ENCODE measurements at regions not wholly inside any gene's neighbourhood (a gene's known extent, or its start where the extent isn't known, plus 50 kb on each side); places are given as distances from the start of the nearest gene placed in this dataset.
"Not testable (repeated sequence)": the region's sequence is repeated elsewhere in the genome, so short reads cannot be mapped to it uniquely, and the experiment has no call there.

DNA sequence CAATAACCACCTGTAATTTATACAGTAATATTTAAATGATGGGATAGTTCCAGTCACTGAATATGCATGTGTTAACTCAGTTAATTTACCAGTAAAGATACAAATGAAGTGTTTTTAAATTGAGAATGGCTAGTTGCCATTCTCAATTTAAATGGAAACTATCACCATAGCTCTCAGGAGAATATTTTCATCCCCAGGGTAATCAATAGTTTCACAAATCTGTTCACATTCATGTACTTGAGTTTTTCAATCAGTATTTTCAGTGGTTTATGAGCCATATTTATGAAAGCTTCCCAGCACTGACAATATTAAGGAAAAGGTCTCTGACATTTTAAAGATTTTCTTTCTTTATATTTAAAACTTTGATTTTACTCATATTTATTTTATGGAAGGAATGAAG lies 439.3 kb downstream of the MAT2B start:
- ChIA-PET POLR2A (no interaction called here), CTCF (no interaction called here)
- no peaks in the 10 kb centered on the region for H3K4me1 Mint-ChIP-seq (ENCODE audit: low read depth)
- no peak overlapping the region for H3K4me3 Mint-ChIP-seq
- DNase-seq = no peak
- ATAC-seq = no peak
- no peak overlapping the region for H3K27ac Mint-ChIP-seq
- no peaks in the 10 kb centered on the region for H3K9me3 Mint-ChIP-seq
- TF ChIP-seq, protein P1, sequence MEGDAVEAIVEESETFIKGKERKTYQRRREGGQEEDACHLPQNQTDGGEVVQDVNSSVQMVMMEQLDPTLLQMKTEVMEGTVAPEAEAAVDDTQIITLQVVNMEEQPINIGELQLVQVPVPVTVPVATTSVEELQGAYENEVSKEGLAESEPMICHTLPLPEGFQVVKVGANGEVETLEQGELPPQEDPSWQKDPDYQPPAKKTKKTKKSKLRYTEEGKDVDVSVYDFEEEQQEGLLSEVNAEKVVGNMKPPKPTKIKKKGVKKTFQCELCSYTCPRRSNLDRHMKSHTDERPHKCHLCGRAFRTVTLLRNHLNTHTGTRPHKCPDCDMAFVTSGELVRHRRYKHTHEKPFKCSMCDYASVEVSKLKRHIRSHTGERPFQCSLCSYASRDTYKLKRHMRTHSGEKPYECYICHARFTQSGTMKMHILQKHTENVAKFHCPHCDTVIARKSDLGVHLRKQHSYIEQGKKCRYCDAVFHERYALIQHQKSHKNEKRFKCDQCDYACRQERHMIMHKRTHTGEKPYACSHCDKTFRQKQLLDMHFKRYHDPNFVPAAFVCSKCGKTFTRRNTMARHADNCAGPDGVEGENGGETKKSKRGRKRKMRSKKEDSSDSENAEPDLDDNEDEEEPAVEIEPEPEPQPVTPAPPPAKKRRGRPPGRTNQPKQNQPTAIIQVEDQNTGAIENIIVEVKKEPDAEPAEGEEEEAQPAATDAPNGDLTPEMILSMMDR (IDR thresholded peaks at IDR 0.05) = no peak
- H3K36me3 Mint-ChIP-seq (ENCODE audit: low read depth) = no peaks in the 10 kb centered on the region
- intact Hi-C loops (cut with micrococcal nuclease) = no loop called here
- no peaks in the 10 kb centered on the region for H3K27me3 Mint-ChIP-seq

DNA sequence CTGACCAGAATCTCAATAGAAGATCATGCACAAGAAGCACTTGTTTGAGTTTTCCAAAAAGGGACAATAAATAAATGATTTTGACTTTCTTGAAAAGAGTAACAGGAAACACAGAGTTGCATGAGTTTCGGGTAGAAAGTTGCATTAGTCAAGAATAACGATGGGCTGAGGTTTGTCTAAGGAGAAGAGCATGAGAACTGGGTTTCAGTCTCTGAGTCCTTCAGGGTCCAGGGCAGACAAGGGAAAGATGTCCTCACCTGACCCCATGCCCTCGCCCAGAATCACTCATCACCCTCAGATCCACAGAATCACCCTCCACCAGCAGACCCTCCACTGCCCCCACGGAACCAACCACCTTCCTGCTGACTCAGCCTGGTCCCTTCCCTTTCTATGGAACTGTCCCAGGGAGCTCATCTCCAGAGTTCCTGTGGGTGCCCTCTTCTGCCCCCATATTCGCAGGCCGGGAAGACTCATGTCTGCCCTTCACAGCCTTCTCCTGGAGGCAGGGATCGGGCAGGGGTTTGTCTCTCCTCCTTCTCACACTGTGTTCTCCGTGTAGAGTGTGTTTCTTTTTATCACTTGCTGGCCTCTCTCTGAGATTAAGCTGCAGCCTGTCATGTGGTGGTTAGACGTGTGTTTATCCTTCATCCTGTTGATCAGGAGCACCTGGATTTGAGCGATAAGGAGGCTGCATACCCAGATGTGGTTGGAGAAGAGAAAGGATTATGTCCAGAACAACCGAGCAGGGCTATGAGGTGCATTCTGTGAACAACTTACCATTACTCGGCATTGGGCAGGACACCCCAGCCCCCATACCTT lies 442.6 kb downstream of the MAT2B start:
- no peaks in the 10 kb centered on the region for H3K36me3 Mint-ChIP-seq (ENCODE audit: low read depth)
- no peak overlapping the region for H3K27ac Mint-ChIP-seq
- POLR2A ChIA-PET = no interaction called here
- no peaks in the 10 kb centered on the region for H3K4me1 Mint-ChIP-seq (ENCODE audit: low read depth)
- H3K9me3 Mint-ChIP-seq = no peaks in the 10 kb centered on the region
- intact Hi-C loops (cut with micrococcal nuclease) = no loop called here
- CTCF ChIA-PET = no interaction called here
- TF ChIP-seq, protein P1 (IDR thresholded peaks at IDR 0.05) = no peak
- H3K27me3 Mint-ChIP-seq = no peaks in the 10 kb centered on the region
- DNase-seq (no peak), ATAC-seq (no peak)
- H3K4me3 Mint-ChIP-seq = no peak overlapping the region

DNA sequence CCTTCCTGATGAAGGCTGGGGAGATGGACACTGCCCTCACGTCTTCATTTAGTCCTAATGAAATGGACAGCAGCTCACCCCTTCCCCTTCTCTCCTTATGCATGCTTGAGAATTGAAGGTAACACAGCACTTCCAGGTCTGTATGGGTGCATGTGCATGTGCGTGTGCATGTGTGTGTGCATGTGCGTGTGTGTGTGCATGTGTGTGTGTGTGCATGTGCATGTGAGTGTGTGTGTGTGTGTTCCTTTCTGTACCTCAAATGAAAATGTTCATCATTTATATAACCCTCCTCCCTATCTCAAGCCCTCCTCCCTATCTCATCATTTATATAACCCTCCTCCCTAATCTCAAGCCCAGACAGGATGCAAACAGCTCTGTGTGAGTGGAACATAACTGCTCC lies 444.8 kb downstream of the MAT2B start:
- ATAC-seq (no peak), DNase-seq (no peak)
- Mint-ChIP-seq H3K9me3 (no peaks in the 10 kb centered on the region), H3K27me3 (no peaks in the 10 kb centered on the region), H3K36me3 (ENCODE audit: low read depth) (no peaks in the 10 kb centered on the region), H3K4me1 (ENCODE audit: low read depth) (no peaks in the 10 kb centered on the region), H3K4me3 (no peak overlapping the region), H3K27ac (no peak overlapping the region)
- intact Hi-C loops (cut with micrococcal nuclease) = no loop called here
- ChIA-PET CTCF (no interaction called here), POLR2A (no interaction called here)
- TF ChIP-seq, protein P1 (IDR thresholded peaks at IDR 0.05) = no peak

DNA sequence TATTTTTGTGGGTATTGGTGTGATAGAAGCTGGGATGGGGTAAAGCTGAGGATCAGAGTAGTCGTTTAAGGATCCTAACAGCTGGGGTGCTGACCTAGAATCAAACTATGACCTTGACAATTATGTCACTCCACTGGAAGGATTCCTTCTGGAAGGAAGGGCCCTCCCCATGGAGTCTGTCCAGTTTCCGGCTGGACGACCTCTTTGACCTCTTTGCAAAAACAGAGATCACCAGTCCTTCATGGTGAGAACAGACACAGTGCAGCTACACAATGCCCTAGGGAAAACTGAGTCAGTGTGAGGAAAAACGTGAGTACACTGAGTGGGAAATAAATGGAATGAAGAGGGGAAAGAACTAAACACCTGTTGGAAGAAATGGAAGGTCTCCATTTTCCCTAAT lies 445.6 kb downstream of the MAT2B start:
- intact Hi-C loops (cut with micrococcal nuclease) = no loop called here
- ATAC-seq = no peak
- POLR2A ChIA-PET = no interaction called here

DNA sequence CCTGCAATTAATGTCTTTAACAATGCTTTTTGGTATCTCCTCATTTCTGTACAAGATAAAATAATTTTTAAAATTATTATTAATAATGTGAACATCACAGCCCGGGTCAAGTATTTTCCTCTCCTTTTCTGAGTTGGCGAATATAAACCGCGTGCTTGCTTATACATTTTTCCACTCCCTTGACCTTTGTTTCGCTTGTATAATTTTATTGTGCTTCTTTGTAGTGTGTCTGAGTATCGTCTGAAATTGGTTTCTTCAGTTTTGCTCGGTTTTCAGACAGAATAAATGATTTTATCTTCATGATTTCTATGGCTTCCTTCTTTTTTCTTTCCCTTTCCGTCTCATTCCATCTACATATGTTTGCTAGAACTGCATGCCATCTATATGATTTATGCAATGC lies 448.5 kb downstream of the MAT2B start:
- CTCF ChIA-PET = no interaction called here
- Mint-ChIP-seq H3K36me3 (ENCODE audit: low read depth) (no peaks in the 10 kb centered on the region), H3K9me3 (no peaks in the 10 kb centered on the region), H3K27me3 (no peaks in the 10 kb centered on the region), H3K27ac (no peak overlapping the region), H3K4me3 (no peak overlapping the region), H3K4me1 (ENCODE audit: low read depth) (no peaks in the 10 kb centered on the region)
- ATAC-seq = no peak
- POLR2A ChIA-PET = no interaction called here
- intact Hi-C loops (cut with micrococcal nuclease) = no loop called here
- TF ChIP-seq, protein P1 (IDR thresholded peaks at IDR 0.05) = no peak
- DNase-seq = no peak

More for the DNA sequence above, 445.6 kb downstream of the MAT2B start:
- H3K27me3 Mint-ChIP-seq = no peaks in the 10 kb centered on the region
- H3K4me3 Mint-ChIP-seq = no peak overlapping the region
- H3K9me3 Mint-ChIP-seq = no peaks in the 10 kb centered on the region
- TF ChIP-seq, protein P1 (IDR thresholded peaks at IDR 0.05) = no peak
- DNase-seq = no peak
- CTCF ChIA-PET = no interaction called here
- no peaks in the 10 kb centered on the region for H3K36me3 Mint-ChIP-seq (ENCODE audit: low read depth)
- H3K27ac Mint-ChIP-seq = no peak overlapping the region
- no peaks in the 10 kb centered on the region for H3K4me1 Mint-ChIP-seq (ENCODE audit: low read depth)

DNA sequence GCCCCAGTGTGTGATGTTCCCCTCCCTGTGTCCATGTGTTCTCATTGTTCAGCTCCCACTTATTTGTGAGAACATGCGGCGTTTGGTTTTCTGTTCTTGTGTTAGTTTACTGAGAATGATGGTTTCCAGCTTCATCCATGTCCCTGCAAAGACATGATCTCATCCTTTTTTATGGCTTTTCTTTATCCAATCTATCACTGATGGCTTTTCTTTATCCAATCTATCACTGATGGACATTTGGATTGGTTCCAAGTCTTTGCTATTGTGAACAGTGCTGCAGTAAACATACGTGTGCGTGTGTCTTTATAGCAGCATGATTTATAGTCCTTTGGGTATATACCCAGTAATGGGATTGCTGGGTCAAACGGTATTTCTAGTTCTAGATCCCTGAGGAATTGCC lies 455.8 kb downstream of the MAT2B start:
- DNase-seq; H3K27me3 Mint-ChIP-seq; H3K4me3 Mint-ChIP-seq; H3K9me3 Mint-ChIP-seq; POLR2A ChIA-PET; H3K36me3 Mint-ChIP-seq (ENCODE audit: low read depth); H3K4me1 Mint-ChIP-seq (ENCODE audit: low read depth); CTCF ChIA-PET; H3K27ac Mint-ChIP-seq; ATAC-seq; intact Hi-C loops (cut with micrococcal nuclease): not testable (repeated sequence)

All from activated CD8-positive, alpha-beta T cell treated with anti-CD3 and anti-CD28 coated beads for 36 hours (primary cell).